Upper lobe of left lung (tissue), 6 donors: ENCODE measurements at regions not wholly inside any gene's neighbourhood (a gene's known extent, or its start where the extent isn't known, plus 50 kb on each side); places are given as distances from the start of the nearest gene placed in this dataset.

Experiments used
- ATAC-seq, 2 donors: fragments of 200-7000 bp; cut with Tn5 transposase; one replicate each; pipeline ENCODE4 v1.9.1; 2022; ENCODE audit warnings: mild to moderate bottlenecking in 2 of 2, moderate library complexity in 2 of 2; ENCODE audit not compliant: low FRiP score in 2 of 2
- DNase-seq, 2 donors: peaks; one replicate each; pipeline ENCODE4 v3.0.0-alpha.2; 2019 to 2020
- H3K27ac ChIP-seq, 4 donors: fragments of 200-600 bp; sonication (generic); one replicate each; pipeline ENCODE4 v1.5.1; 2016 to 2019
- H3K27me3 ChIP-seq, 4 donors: fragments of 200-600 bp; sonication (generic); one replicate each; pipeline ENCODE4 v1.5.1; 2017 to 2019
- H3K36me3 ChIP-seq, 4 donors: fragments of 200-600 bp; sonication (generic); one replicate each; pipeline ENCODE4 v1.5.1; 2016 to 2019
- H3K4me1 ChIP-seq, 4 donors: fragments of 200-600 bp; sonication (generic); one replicate each; pipeline ENCODE4 v1.5.1; 2018 to 2019
- H3K4me3 ChIP-seq, 4 donors: fragments of 200-600 bp; sonication (generic); one replicate each; pipeline ENCODE4 v1.5.1; 2017 to 2019; ENCODE audit warnings: mild to moderate bottlenecking in 2 of 4, moderate library complexity in 1 of 4
- H3K9me3 ChIP-seq, 4 donors: fragments of 200-600 bp; sonication (generic); one replicate each; pipeline ENCODE4 v1.5.1; 2018 to 2019
- CTCF ChIP-seq, 6 experiments: fragments of 450-650 bp in 4 of 6; fragments of 200-600 bp in 2 of 6; sonication (generic) in 2 of 6; IDR thresholded peaks; one replicate each; pipeline ENCODE4 v1.5.1; 2016 to 2019; ENCODE audit warnings: antibody characterized with exemption in 6 of 6
- EP300 ChIP-seq, 4 donors: sonication (generic); formaldehyde crosslinking; IDR thresholded peaks; one replicate each; pipeline ENCODE4 v1.5.1; 2017; ENCODE audit warnings: antibody characterized with exemption in 4 of 4, control low read depth in 2 of 4
- POLR2A ChIP-seq, 4 donors: fragments of 450-650 bp; IDR thresholded peaks; one replicate each; pipeline ENCODE4 v1.5.1; 2016 to 2017; ENCODE audit warnings: antibody characterized with exemption in 4 of 4, mild to moderate bottlenecking in 2 of 4
- POLR2AphosphoS5 ChIP-seq, 2 donors: sonication (generic); formaldehyde crosslinking; IDR thresholded peaks; one replicate each; pipeline ENCODE4 v1.5.1; 2017; ENCODE audit warnings: antibody characterized with exemption in 2 of 2
- WGBS, 2 donors: methylation state at CpG; one replicate each; pipeline ENCODE4 v1.1.5; 2017 to 2018; 5-methylcytosine and 5-hydroxymethylcytosine counted together
- donor health status: DM: no; HTN: no; CAD: no; lungs with moderate emphysema.
- donor health status: DM: no; HTN: yes; CAD: no; lungs with severe emphysema.

DNA sequence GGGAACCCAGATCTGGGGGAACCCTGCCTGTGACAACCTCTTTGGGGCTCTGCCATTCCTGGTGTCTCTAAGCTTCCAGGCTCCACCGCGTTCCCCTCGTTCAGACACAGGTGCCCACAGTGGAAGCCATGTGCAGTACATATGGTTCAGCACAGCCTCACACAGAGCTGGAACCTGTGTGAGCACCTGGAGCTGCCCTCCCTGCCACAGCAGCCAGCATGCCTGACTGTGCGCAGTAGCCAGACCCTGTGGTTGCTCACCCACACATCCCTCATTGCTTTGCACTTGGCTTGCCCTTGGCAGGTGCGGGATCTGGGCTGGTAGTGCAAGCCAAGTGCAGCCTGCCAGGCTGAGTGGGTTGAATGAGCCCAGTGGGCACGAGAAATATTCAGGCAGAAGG, 814.2 kb downstream of the PDHA2 start:
- 92 to 98% methylated on average over 4 to 6 of the region's 6 CpGs for WGBS, 2 donors
- Histone ChIP-seq H3K36me3 (no peaks in the 10 kb centered on the region), H3K4me1 (no peaks in the 10 kb centered on the region), H3K27ac (no peak overlapping the region), H3K9me3 (no peaks in the 10 kb centered on the region), H3K27me3 (no peaks in the 10 kb centered on the region), H3K4me3 (no peak overlapping the region)
- TF ChIP-seq POLR2AphosphoS5 (IDR thresholded peaks at IDR 0.05) (no peak), POLR2A (IDR thresholded peaks at IDR 0.05) (no peak), EP300 (IDR thresholded peaks at IDR 0.05) (no peak), CTCF (IDR thresholded peaks at IDR 0.05) (no peak)
- DNase-seq = no peak
- no peak for ATAC-seq

DNA sequence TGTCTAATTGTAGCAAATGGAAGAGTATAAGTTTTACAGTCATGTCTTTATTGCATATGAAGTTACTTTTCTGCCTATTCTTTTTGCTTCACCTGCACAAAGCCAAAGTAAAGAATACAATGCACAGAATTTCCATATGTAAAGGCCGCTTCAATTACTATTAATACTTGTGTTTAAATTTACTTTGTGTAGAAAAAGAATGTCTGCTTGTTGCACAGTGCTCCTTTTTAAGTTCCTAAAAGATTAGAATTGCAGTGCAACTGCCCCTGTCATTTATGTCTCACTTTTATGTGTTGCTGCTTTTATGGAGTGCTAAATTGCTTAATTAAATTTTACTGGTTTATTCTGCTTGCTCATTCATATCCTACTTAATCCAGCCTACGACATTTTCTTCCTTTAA, 830.5 kb downstream of the PDHA2 start:
- no peak overlapping the region for H3K27ac ChIP-seq
- no peak for TF ChIP-seq EP300 (IDR thresholded peaks at IDR 0.05)
- ATAC-seq (no peak), DNase-seq (no peak)
- H3K4me3 ChIP-seq = no peak overlapping the region
- H3K27me3 ChIP-seq = no peaks in the 10 kb centered on the region
- 75 to 76% methylated on average over 2 of the region's 2 CpGs for WGBS, 2 donors
- no peaks in the 10 kb centered on the region for H3K4me1 ChIP-seq
- no peaks in the 10 kb centered on the region for H3K9me3 ChIP-seq
- no peaks in the 10 kb centered on the region for H3K36me3 ChIP-seq

DNA sequence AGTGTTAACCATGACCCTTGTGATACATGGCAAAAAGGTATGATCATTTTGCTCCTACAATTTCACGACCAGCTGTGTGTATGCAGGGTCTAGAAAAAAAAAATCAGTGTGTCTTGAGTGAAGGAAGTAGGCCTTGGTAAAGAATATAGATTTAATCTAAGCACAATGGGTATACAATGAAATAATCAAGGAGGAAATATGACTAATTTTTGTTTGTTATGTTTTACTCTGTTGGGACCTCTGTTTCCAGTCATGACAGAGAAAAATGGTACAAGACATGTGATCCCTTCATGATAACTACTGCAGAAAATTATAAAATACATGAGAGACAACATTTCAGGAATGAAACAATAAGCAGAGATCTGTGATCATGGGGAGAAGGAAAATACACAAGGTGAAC, 835.5 kb downstream of the PDHA2 start:
- no peaks in the 10 kb centered on the region for H3K27me3 ChIP-seq
- no peaks in the 10 kb centered on the region for H3K36me3 ChIP-seq
- H3K4me3 ChIP-seq = no peak overlapping the region
- DNase-seq (no peak), ATAC-seq (no peak)
- no peaks in the 10 kb centered on the region for H3K9me3 ChIP-seq
- no peaks in the 10 kb centered on the region for H3K4me1 ChIP-seq
- no peak overlapping the region for H3K27ac ChIP-seq
- no peak for TF ChIP-seq EP300 (IDR thresholded peaks at IDR 0.05)
- no peak for TF ChIP-seq POLR2AphosphoS5 (IDR thresholded peaks at IDR 0.05)
- TF ChIP-seq POLR2A (IDR thresholded peaks at IDR 0.05) = no peak
- no peak for TF ChIP-seq CTCF (IDR thresholded peaks at IDR 0.05)
- 59 to 66% methylated on average over 1 of the region's 1 CpG for WGBS, 2 donors

DNA sequence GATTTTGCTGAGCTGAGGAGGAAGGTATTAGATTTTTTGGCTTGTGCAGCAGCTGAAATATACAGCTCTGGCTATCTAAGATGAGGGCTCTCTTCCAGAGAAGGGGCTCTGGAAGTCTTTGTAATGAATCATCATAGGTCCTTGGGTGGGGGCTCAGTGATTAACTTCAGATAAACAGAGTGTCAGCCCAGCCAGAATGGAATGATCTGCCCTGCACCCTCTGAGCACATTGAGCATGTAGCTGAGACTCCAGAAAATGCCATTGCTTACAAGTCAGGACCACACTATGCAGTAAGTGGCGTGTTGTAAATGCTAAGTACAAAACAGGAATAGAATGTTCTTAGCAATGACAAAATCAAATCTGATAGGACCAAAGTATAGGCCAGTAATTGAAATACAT, 836.0 kb downstream of the PDHA2 start:
- Histone ChIP-seq H3K9me3 (no peaks in the 10 kb centered on the region), H3K4me3 (no peak overlapping the region), H3K36me3 (no peaks in the 10 kb centered on the region), H3K27me3 (no peaks in the 10 kb centered on the region), H3K4me1 (no peaks in the 10 kb centered on the region), H3K27ac (no peak overlapping the region)
- TF ChIP-seq EP300 (IDR thresholded peaks at IDR 0.05) = no peak
- TF ChIP-seq POLR2A (IDR thresholded peaks at IDR 0.05) = no peak
- no peak for TF ChIP-seq CTCF (IDR thresholded peaks at IDR 0.05)
- TF ChIP-seq POLR2AphosphoS5 (IDR thresholded peaks at IDR 0.05) = no peak
- DNase-seq = no peak
- ATAC-seq = no peak
- WGBS, 2 donors = 65 to 72% methylated on average over 1 of the region's 1 CpG

GRCh38 chr4:96676754-96677435, 837.0 kb downstream of the PDHA2 start:
- 77% methylated on average over 3 of the region's 3 CpGs for WGBS, 2 donors
- TF ChIP-seq POLR2AphosphoS5 (IDR thresholded peaks at IDR 0.05) (no peak), EP300 (IDR thresholded peaks at IDR 0.05) (no peak), POLR2A (IDR thresholded peaks at IDR 0.05) (no peak), CTCF (IDR thresholded peaks at IDR 0.05) (no peak)
- DNase-seq (no peak), ATAC-seq (no peak)
- Histone ChIP-seq H3K36me3 (no peaks in the 10 kb centered on the region), H3K27ac (no peak overlapping the region), H3K27me3 (no peaks in the 10 kb centered on the region), H3K4me3 (no peak overlapping the region), H3K9me3 (no peaks in the 10 kb centered on the region), H3K4me1 (no peaks in the 10 kb centered on the region)
